Sciatic nerve (tissue), 2 donors: ENCODE measurements at regions not wholly inside any gene's neighbourhood (a gene's known extent, or its start where the extent isn't known, plus 50 kb on each side); places are given as distances from the start of the nearest gene placed in this dataset.
"Not testable (repeated sequence)": the region's sequence is repeated elsewhere in the genome, so short reads cannot be mapped to it uniquely, and the experiment has no call there.

Experiments used
- ATAC-seq: fragments of 200-7000 bp; cut with Tn5 transposase; one replicate; pipeline ENCODE4 v1.9.1; 2020; ENCODE audit warnings: mild to moderate bottlenecking, moderate library complexity
- DNase-seq: peaks from one replicate; pipeline ENCODE4 v3.0.0-alpha.2; 2020; ENCODE audit warnings: low spot score
- intact Hi-C: fragments of 100-400 bp; cut with DNase I; formaldehyde crosslinking; loops from one replicate; pipeline ENCODE4 v1.14.2; 2022
- donor health status: DM: no; HTN: no; CAD: no.
- donor health status: DM: no; HTN: no; CAD: no.

DNA sequence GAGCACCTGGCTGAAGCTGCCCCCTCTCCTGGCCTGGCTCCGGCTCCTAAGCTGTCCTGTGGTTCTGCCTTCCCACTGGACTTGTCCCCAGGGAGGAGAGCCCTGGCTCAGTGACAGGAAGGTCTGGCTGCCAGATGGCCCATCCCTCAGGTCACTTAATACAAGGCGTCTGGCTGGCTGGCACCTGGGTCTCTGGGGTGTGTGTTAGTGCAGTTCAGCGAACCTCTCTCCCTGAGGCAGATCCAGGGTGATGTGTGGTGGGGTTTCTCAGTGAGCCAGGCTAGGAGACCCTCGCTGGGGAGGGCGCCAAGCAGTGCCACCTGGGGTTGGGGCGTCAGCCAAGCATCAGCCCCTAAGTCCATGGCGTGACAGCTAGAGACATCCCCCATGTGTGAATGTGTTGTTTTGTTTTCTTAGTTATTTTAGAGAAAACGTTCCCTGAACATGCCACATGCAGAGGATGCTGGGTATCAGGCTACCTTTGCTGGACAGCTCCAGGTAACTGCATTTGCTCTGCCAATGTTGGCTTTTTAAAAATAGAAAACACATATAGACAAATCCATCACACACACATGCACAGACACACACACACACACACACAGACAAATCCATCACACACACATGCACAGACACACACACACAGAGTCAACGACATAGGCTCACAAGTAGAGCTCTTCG, 56.4 kb upstream of the LRPAP1 start:
- intact Hi-C loops, ATAC-seq: not testable (repeated sequence)
- peak; percentile 25 for DNase-seq

GRCh38 chr4:3586596-3586995, 54.4 kb upstream of the LRPAP1 start:
- intact Hi-C loops, ATAC-seq: not testable (repeated sequence)
- DNase-seq = peak; percentile 15

DNA sequence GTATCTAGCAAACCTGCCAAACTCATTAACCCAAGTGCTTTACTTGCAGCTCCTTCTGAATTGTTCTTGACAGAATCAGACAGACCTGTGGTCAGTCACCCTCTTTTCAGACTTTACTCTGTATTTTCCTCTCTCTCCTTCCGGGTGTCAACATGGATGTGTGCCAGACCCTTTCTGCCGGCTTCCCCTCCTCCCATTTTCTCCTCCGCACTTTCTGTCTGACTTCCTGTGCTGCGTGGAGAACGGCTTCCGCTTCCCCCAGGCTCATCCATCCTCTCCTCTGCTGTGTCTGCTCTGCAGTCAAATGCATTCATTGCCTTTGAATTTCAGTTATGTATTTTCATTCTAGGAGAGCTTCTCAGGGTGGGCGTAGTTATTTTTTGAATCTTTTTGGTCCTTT, 53.3 kb upstream of the LRPAP1 start:
- DNase-seq = peak; percentile 45
- intact Hi-C loops, ATAC-seq: not testable (repeated sequence)

DNA sequence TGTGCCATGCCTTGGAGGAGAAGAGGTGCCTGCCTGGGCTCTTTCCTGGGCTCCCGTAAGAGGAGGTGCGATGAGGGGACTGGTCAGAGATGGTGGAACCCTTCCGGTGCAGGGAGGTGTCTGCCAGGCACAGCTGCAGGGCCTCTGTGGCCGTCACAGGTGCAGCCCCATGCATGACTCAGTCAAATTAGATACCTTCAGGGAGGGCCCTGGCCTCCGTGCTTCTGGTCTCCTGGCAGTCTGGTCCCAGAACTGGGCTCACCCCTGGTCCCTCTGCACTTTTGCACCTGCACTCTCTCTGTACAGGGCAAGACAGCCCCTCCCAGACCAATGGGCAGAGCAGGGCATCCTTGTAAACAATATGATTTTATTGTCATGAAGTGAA, 49.9 kb upstream of the LRPAP1 start:
- ATAC-seq (no peak), DNase-seq (peak; percentile 27)
- intact Hi-C loops = no loop called here
